DND-41 (cell line): ENCODE measurements at regions not wholly inside any gene's neighbourhood (a gene's known extent, or its start where the extent isn't known, plus 50 kb on each side); places are given as distances from the start of the nearest gene placed in this dataset.

ENCODE experiments used
- ATAC-seq: fragments of 200-7000 bp; cut with Tn5 transposase; 3 replicates; pipeline ENCODE4 v1.9.1; 2021; ENCODE audit warnings: low read depth; ENCODE audit not compliant: insufficient read depth
- DNase-seq: peaks from one replicate; pipeline ENCODE4 v3.0.0-alpha.2; 2020
- H2AFZ ChIP-seq: 2 replicates; pipeline ENCODE4 v1.6.0; 2012; ENCODE audit warnings: low read depth, low read length
- H3K27ac ChIP-seq: 2 replicates; pipeline ENCODE4 v1.5.1; 2012; ENCODE audit warnings: low read length, inconsistent platforms
- H3K27me3 ChIP-seq: fragments of 200-600 bp; sonication (generic); 2 replicates; pipeline ENCODE4 v1.6.0; 2012; ENCODE audit warnings: low read length, mild to moderate bottlenecking, inconsistent platforms; ENCODE audit not compliant: insufficient read depth, poor library complexity
- H3K36me3 ChIP-seq: 2 replicates; pipeline ENCODE4 v1.5.1; 2012; ENCODE audit warnings: low read length, inconsistent platforms; ENCODE audit not compliant: insufficient read depth
- H3K4me1 ChIP-seq: 2 replicates; pipeline ENCODE4 v1.5.1; 2012; ENCODE audit warnings: mild to moderate bottlenecking, low read length; ENCODE audit not compliant: insufficient read depth
- H3K4me2 ChIP-seq: 2 replicates; pipeline ENCODE4 v1.6.0; 2012; ENCODE audit warnings: mild to moderate bottlenecking, moderate library complexity, low read length, inconsistent platforms; ENCODE audit not compliant: insufficient read depth
- H3K4me3 ChIP-seq, 2 experiments: fragments of 200-600 bp in 1 of 2; shearing (Covaris generic) in 1 of 2; 2 replicates each; pipeline ENCODE4 v1.5.1; 2012 to 2016; ENCODE audit warnings: inconsistent platforms in 2 of 2, low read length in 2 of 2, mild to moderate bottlenecking in 2 of 2, low read depth in 1 of 2, moderate library complexity in 1 of 2
- H3K79me2 ChIP-seq: 2 replicates; pipeline ENCODE4 v1.6.0; 2012; ENCODE audit warnings: low read length, inconsistent platforms; ENCODE audit not compliant: insufficient read depth
- H3K9ac ChIP-seq: 2 replicates; pipeline ENCODE4 v1.6.0; 2012; ENCODE audit warnings: low read depth, mild to moderate bottlenecking, inconsistent platforms, low read length, moderate library complexity
- H3K9me3 ChIP-seq: 2 replicates; pipeline ENCODE4 v1.5.1; 2012; ENCODE audit warnings: low read length, moderate library complexity, mild to moderate bottlenecking, inconsistent platforms; ENCODE audit not compliant: insufficient read depth, severe bottlenecking
- H4K20me1 ChIP-seq: 2 replicates; pipeline ENCODE4 v1.6.0; 2012; ENCODE audit warnings: low read length; ENCODE audit not compliant: insufficient read depth
- CTCF ChIP-seq: IDR thresholded peaks from 2 replicates; pipeline ENCODE4 v1.5.1; 2012; ENCODE audit warnings: borderline replicate concordance, low read length, moderate library complexity, mild to moderate bottlenecking; ENCODE audit not compliant: poor library complexity, severe bottlenecking; ENCODE audit errors: extremely low read depth
- EZH2 ChIP-seq: IDR thresholded peaks from 3 replicates; pipeline ENCODE4 v1.6.1; 2012; ENCODE audit warnings: borderline replicate concordance, low read depth, mild to moderate bottlenecking, moderate library complexity, low read length, inconsistent platforms; ENCODE audit not compliant: severe bottlenecking

GRCh38 chr4:3703343-3703676 lies 62.9 kb upstream of the ADRA2C start:
- ATAC-seq, result no peak
- no peak overlapping the region for H3K9ac ChIP-seq
- no peak for DNase-seq
- no peak overlapping the region for H3K27ac ChIP-seq
- H3K36me3 ChIP-seq, result no peaks in the 10 kb centered on the region
- H3K9me3 ChIP-seq, result no peaks in the 10 kb centered on the region
- H3K79me2 ChIP-seq, result no peaks in the 10 kb centered on the region
- no peak overlapping the region for H3K4me2 ChIP-seq
- H4K20me1 ChIP-seq, result no peaks in the 10 kb centered on the region
- H3K27me3 ChIP-seq, result no peaks in the 10 kb centered on the region
- no peaks in the 10 kb centered on the region for H3K4me1 ChIP-seq
- H3K4me3 ChIP-seq, result no peak overlapping the region
- TF ChIP-seq EZH2 (no peak), CTCF (no peak)
- H2AFZ ChIP-seq, result no peak overlapping the region

- no peaks in the 10 kb centered on the region for H3K79me2 ChIP-seq
- no peak for TF ChIP-seq CTCF
- TF ChIP-seq EZH2, result no peak
- H3K9ac ChIP-seq, result no peak overlapping the region
- no peaks in the 10 kb centered on the region for H4K20me1 ChIP-seq
- H3K36me3 ChIP-seq, result no peaks in the 10 kb centered on the region
- ATAC-seq, result no peak
- H3K4me1 ChIP-seq, result no peaks in the 10 kb centered on the region
- no peak overlapping the region for H2AFZ ChIP-seq
- no peak overlapping the region for H3K4me2 ChIP-seq
- no peaks in the 10 kb centered on the region for H3K9me3 ChIP-seq
- no peaks in the 10 kb centered on the region for H3K27me3 ChIP-seq
- DNase-seq, result no peak
- no peak overlapping the region for H3K27ac ChIP-seq
- no peak overlapping the region for H3K4me3 ChIP-seq
These were observed 63.5 kb upstream of the ADRA2C start for GRCh38 chr4:3702561-3703221.

DNA sequence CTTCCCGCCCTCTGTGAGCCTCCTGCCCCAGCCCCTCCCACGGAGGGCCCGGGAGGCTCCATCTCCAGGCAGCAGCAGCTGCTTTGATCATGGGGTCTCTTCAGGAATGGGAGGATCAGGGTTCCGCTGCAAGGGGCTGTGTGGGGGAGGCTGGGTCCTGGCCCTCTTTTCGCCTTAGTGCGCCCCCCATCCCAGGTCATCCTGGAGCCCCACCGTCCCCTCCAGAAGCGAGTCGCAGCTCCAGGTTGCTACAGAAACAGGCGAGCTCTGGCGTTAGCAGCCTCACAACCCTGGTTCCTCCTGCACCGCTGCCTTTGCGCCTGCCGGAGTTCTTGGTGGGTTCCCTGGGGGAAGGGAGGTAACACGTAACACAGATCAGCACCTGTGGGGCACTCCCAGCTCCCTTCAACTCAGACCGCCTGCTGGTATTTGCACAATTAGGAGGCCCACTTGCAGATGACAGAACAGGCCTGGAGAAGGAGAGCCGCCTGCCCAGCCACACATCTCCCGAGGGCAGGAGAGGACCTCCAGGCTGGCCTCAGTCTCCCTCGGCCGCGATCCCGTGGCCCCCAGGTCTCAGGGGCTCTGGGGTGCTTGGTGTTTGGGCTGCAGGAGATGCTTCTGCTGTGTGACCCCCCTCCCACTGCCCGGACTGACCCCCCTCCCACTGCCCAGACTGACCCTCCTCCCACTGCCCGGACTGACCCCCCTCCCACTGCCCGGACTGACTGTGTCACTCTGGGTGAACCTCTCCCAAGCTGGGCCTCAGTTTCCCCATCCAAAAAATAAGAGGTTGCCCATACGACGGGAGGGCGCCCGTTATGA lies 64.2 kb upstream of the ADRA2C start:
- H3K27me3 ChIP-seq, result no peaks in the 10 kb centered on the region
- H3K4me1 ChIP-seq, result no peaks in the 10 kb centered on the region
- ATAC-seq (no peak), DNase-seq (no peak)
- H3K9me3 ChIP-seq, result peaks cover 6% of the 10 kb centered on the region
- no peaks in the 10 kb centered on the region for H4K20me1 ChIP-seq
- H3K9ac ChIP-seq, result no peak overlapping the region
- no peaks in the 10 kb centered on the region for H3K79me2 ChIP-seq
- H2AFZ ChIP-seq, result no peak overlapping the region
- no peak overlapping the region for H3K4me2 ChIP-seq
- no peak overlapping the region for H3K27ac ChIP-seq
- H3K4me3 ChIP-seq, result no peak overlapping the region
- TF ChIP-seq CTCF (no peak), EZH2 (no peak)
- H3K36me3 ChIP-seq, result no peaks in the 10 kb centered on the region
